HUES48 (cell line): ENCODE measurements at regions not wholly inside any gene's neighbourhood (a gene's known extent, or its start where the extent isn't known, plus 50 kb on each side); places are given as distances from the start of the nearest gene placed in this dataset.

Source experiments
- H3K27ac ChIP-seq: one replicate; pipeline ENCODE4 v1.7.0; 2013; ENCODE audit warnings: low read depth, low read length, inconsistent platforms
- H3K27me3 ChIP-seq: 2 replicates; pipeline ENCODE4 v1.6.1; 2013; ENCODE audit warnings: mild to moderate bottlenecking, low read length; ENCODE audit not compliant: control insufficient read depth, insufficient read depth
- H3K36me3 ChIP-seq: 2 replicates; pipeline ENCODE4 v1.6.1; 2013; ENCODE audit warnings: low read length; ENCODE audit not compliant: control insufficient read depth, insufficient read depth
- H3K4me1 ChIP-seq: 2 replicates; pipeline ENCODE4 v1.6.1; 2013; ENCODE audit warnings: mild to moderate bottlenecking, low read length; ENCODE audit not compliant: control insufficient read depth, insufficient read depth
- H3K4me3 ChIP-seq: 2 replicates; pipeline ENCODE4 v1.5.1; 2013; ENCODE audit warnings: mild to moderate bottlenecking, low read depth, low read length
- H3K9ac ChIP-seq: 2 replicates; pipeline ENCODE4 v1.6.1; 2013; ENCODE audit warnings: mild to moderate bottlenecking, low read depth, low read length, moderate library complexity
- H3K9me3 ChIP-seq: 2 replicates; pipeline ENCODE4 v1.6.1; 2013; ENCODE audit warnings: low read length; ENCODE audit not compliant: control insufficient read depth, insufficient read depth

DNA sequence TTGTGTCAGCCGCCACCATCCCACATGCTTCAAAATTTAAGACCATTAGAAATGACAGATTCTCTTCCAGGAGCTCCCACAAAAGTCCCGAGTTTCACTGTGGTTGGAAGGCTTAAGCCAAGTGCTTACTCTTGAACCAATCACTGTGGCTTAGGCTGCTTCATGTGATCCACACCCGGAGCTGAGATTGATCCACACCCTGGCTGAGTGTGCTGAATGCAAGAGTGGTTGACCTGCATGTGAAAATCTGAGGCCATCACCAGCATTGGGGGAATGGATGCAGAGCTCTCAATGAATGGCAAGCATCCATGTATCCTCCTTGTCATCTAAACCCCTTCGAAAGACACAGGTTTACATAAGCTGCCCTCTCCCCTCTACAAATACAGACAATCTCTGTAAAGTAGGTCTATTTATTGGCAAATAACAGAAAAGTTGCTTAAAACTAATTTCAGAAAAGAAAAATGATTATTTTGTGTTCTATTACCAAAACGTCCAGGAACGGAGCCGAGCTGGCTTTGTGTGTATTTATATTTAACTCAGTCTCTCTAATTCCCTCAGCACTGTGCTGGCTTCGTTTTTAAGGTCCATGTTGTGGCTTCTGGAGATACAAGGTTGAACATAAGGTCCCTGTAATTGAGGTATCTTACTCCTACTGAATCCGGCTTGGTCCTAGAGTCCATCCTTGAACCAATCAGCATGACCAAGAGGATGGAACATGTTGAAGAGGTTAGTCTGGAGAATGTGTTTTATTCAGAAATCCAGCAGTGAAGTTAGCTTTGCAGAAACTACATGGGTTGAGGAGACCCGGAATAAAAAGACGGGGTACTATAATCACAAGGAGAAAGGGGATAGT lies 332.4 kb downstream of the LIG4 start:
- Histone ChIP-seq H3K9me3 (0 out of 2 replicates have a peak, but pooled peaks cover under 1% of the 10 kb centered on the region), H3K4me3 (no peak overlapping the region), H3K27ac (no peak overlapping the region), H3K36me3 (no peaks in the 10 kb centered on the region), H3K9ac (no peak overlapping the region), H3K4me1 (no peaks in the 10 kb centered on the region), H3K27me3 (no peaks in the 10 kb centered on the region)

DNA sequence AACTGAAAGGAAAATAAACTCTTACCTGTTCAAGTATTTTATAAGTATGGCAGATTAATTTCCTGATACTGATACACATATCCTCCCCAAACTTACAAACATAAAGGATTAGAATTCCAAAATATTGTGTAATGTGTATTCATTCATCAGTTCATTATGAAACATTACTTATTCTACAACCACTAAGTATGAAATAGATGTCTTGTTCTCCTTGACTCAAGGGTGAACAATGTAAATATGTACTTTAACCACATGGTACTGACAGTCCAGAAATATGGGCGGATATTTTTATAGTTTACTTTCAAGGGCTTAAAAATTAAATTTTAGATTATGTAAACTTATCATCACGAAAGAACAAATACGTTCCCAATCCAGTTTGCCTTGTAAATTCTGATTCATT lies 334.0 kb downstream of the LIG4 start:
- H3K27me3 ChIP-seq: no peaks in the 10 kb centered on the region

DNA sequence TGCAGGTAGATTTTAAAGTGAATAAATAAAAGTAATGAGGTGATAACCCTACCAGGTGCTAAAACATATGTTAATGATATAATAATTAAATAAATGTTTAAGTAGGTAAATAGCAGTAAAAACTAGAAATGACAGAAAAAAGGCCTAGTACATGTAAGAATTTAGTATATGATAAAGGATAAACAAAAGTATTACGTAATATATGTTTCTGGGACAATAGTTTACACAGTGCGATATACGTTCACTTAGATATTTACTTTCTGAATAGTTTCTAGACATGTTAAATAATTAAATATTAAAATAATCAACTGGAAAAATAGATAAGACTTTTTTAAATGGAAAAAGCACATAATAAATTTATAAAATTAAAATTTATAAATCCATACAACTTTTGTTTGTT lies 340.9 kb downstream of the LIG4 start:
- Histone ChIP-seq H3K4me1 (no peaks in the 10 kb centered on the region), H3K36me3 (no peaks in the 10 kb centered on the region), H3K27ac (no peak overlapping the region), H3K27me3 (peaks cover 11% of the 10 kb centered on the region), H3K9me3 (no peaks in the 10 kb centered on the region), H3K9ac (no peak overlapping the region), H3K4me3 (no peak overlapping the region)

More for the DNA sequence above, 334.0 kb downstream of the LIG4 start:
- Histone ChIP-seq H3K36me3 (no peaks in the 10 kb centered on the region), H3K4me3 (no peak overlapping the region), H3K9ac (no peak overlapping the region), H3K4me1 (no peaks in the 10 kb centered on the region), H3K9me3 (no peaks in the 10 kb centered on the region), H3K27ac (no peak overlapping the region)

DNA sequence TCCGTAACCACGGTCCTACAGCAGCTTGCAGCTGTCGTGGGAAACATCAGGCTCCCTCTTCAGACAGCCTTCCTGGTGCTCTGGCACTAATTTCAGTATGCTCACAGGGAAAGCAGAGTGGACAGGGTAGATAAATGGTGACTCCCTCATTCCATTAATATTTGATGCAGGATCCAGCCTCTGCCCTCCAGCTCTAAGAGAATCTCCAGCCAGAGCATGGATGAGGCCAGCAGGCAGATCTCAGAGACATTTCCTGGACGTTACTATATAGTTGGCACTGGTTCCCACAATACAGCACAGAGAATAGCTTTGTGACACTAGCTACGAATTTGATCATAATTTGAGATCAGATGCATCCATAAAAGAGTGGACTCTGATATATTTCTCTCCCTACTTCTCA lies 341.4 kb downstream of the LIG4 start:
- peaks cover 16% of the 10 kb centered on the region for H3K27me3 ChIP-seq
- no peak overlapping the region for H3K4me3 ChIP-seq
- H3K9me3 ChIP-seq: no peaks in the 10 kb centered on the region
- H3K4me1 ChIP-seq: no peaks in the 10 kb centered on the region
- H3K36me3 ChIP-seq: no peaks in the 10 kb centered on the region
- H3K9ac ChIP-seq: no peak overlapping the region
- no peak overlapping the region for H3K27ac ChIP-seq

DNA sequence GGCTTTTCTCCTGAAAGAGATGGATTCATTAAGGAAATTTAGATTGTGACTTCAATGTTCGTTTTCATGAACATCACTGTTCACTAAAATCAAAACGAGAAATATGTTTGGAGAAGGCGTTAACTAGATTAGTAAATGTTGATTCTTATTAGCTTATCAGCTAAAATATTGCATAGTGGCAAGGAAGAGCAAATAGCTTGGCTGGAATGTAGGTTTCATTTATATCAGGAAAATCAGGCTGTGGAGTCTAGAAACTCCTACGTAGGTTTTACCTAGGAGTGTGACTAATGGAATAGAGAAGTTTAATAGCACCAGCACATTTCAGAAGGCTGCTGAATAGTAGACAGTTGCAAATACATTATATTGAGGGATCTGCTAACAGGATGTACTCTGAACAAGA lies 344.9 kb downstream of the LIG4 start:
- H3K9ac ChIP-seq: no peak overlapping the region
- H3K27me3 ChIP-seq: peaks cover 45% of the 10 kb centered on the region
- H3K36me3 ChIP-seq: no peaks in the 10 kb centered on the region
- H3K4me1 ChIP-seq: 0 out of 2 replicates have a peak, but pooled peaks cover 3% of the 10 kb centered on the region
- H3K4me3 ChIP-seq: no peak overlapping the region
- H3K27ac ChIP-seq: no peak overlapping the region
- H3K9me3 ChIP-seq: no peaks in the 10 kb centered on the region

DNA sequence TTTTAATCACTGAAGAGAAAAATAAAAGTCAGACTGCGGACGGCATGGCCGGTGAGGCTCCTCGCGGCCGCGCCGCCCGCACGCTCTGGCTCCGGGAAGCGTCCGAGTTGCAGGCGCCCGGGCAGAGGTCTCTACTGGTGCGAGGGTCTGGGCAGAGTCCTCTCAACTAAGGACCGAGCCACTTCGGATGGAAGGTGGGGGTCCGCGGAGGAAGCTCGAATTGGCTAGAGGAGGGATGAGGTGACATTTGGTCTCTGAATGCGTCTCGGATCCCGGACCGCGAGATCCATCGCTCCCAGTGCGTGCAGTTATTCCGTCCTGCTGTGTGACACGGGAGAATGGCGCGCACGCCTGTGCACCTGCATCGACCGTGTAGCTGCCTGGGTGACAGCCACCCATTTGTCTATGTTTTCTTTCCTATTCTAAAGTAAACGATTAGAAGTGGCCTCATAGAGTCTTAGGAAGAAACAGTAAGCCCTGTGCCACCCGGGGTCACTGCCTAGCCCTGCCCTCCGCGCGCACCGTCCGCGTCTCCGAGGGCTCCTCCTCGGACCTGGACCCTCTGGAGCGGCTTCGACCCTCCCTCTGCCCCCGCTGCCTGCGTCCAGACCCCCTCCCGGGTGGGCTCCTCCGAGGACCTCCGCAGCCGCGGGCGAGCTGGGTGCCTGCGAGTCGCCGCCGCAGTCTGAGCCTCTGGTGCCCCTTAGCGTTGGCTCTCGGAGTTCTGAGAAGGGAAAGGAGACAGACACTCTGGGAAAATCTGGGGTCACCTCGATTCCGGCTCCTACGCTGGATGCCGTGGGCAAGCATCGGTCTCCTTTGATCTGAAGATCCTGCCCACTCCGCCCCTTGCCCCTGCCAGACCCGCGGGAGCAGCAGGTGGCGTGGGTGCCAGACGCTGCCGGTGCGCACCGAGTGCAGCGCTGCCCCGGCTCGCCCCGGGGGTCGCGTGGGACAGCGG lies 347.4 kb downstream of the LIG4 start:
- Histone ChIP-seq H3K27me3 (peaks cover 53% of the 10 kb centered on the region), H3K9ac (peak overlapping the region; percentile 21; the same call in 1 of the 2 replicates)

DNA sequence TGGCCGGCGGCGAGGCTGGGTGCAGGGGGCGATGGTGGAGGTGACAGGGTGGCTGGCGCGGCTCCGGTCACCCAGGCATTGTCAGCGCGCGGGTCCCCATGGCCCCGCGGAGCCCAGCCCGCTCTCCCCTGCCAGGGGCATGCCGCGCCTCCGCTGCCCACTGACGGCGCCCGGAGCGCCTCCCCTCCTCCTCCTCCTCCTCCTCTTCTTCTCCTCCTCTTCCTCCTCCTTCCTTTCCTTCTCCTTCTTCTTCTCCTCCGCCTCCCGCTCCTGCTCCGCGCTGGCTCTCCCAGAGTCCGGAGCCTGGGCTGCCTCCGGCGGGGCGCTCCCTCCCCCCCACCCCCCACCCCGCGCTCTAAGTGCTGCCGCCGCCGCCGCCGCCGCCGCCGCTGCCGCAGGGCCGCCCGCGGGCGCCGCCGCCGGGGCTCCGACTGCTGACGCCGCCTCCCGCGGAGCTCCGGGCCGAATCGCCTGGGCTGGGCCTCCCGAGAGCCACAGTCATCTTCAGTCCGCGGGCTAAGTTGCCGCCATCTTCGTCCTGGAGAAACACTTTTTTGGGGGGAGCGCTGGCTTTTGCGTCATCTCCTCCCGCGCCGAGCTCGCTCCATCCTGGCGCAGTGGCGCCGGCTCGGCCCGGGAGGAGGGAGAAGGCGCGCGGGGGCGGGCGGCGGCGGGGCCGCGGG lies 348.3 kb downstream of the LIG4 start:
- Histone ChIP-seq H3K27ac (no peak overlapping the region), H3K36me3 (no peaks in the 10 kb centered on the region), H3K27me3 (peaks cover 53% of the 10 kb centered on the region), H3K9me3 (no peaks in the 10 kb centered on the region), H3K4me1 (0 out of 2 replicates have a peak, but pooled peaks cover 3% of the 10 kb centered on the region), H3K9ac (no peak overlapping the region), H3K4me3 (peak overlapping the region; percentile 69)

More for the DNA sequence above, 347.4 kb downstream of the LIG4 start:
- Histone ChIP-seq H3K4me1 (0 out of 2 replicates have a peak, but pooled peaks cover 3% of the 10 kb centered on the region), H3K27ac (no peak overlapping the region), H3K4me3 (peak overlapping the region; percentile 69), H3K9me3 (no peaks in the 10 kb centered on the region), H3K36me3 (no peaks in the 10 kb centered on the region)

DNA sequence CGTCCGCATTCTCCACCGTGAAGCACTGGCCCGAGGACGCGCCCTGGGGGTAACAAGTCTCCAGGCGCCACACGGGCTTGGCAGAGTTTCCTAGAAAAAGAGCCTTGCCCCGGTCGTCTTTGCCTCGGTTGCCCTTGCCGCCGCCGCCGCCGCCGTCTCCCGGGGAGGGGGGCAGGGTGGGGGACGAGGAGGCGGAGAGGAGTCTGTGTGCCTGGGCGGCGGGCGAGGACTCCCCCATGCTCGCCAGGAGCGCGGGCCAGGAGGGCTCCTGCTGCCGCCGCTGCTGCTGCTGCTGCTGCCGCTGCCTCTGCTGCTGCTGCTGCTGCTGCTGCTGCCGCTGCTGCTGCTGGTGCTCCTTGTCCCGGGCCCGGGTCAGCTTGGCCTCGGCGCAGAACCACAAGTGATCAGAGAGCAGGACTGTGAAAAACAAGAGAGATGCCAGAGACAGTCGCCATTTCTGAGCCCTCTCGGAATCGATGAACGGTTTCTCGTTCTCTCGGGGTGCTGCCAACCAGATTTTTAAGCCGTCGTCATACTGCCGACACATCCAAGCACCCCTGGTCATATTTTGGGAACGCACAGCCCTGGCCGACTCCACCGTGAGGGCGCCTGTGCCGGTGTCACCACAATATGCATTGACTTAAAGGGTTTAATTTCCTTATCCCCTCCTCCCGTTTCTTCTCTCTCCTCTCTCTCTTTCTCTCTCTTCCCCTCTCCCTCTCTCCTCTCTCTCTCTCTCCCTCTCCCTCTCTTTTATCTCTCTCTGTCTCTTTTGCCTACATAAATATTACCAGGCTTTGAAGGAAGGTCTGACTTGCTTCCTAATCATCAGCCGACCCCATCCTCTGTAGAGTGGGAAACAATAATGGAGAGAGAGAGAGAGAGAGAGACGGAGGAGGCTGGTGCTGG lies 349.1 kb downstream of the LIG4 start:
- Histone ChIP-seq H3K27ac (no peak overlapping the region), H3K9me3 (no peaks in the 10 kb centered on the region), H3K4me3 (peak overlapping the region; percentile 69), H3K27me3 (peaks cover 53% of the 10 kb centered on the region), H3K36me3 (no peaks in the 10 kb centered on the region), H3K9ac (no peak overlapping the region), H3K4me1 (0 out of 2 replicates have a peak, but pooled peaks cover 3% of the 10 kb centered on the region)

DNA sequence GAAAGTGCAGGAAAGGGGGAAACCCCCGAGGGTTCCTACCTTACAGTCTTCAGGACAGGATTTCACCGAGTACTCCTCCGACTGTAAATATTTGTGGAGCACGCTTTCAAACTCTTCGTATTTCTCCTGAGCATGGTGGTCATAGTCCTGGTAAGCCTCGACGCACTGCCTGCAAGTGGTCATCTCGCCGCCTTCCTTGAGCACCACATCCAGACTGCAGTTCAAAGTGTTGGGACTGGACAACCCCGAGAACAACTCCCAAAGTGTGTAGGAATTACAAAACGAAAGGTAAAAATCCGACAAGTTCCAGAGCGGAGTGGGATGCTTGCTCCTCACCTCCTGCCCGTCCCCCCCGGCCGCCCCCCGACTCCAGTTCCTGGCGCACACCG lies 349.7 kb downstream of the LIG4 start:
- peak overlapping the region; percentile 69 for H3K4me3 ChIP-seq
- no peaks in the 10 kb centered on the region for H3K9me3 ChIP-seq
- H3K4me1 ChIP-seq: 0 out of 2 replicates have a peak, but pooled peaks cover 3% of the 10 kb centered on the region
- H3K36me3 ChIP-seq: no peaks in the 10 kb centered on the region
- H3K9ac ChIP-seq: no peak overlapping the region
- H3K27ac ChIP-seq: no peak overlapping the region
- peaks cover 53% of the 10 kb centered on the region for H3K27me3 ChIP-seq

DNA sequence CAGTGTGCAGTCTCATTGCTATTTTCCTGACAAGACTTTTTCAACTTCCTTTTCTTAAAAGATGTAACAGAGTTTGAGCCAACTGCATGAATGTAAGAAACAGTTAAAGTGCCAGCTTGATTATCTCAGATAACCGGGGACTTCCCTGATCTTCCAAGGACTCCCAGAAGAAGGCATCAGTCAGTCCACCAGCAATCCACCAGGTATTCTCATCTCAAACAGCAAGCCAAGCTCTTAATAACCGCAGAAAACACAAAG lies 350.1 kb downstream of the LIG4 start:
- Histone ChIP-seq H3K27ac (no peak overlapping the region), H3K27me3 (peaks cover 50% of the 10 kb centered on the region), H3K9me3 (no peaks in the 10 kb centered on the region), H3K36me3 (no peaks in the 10 kb centered on the region), H3K9ac (no peak overlapping the region), H3K4me1 (0 out of 2 replicates have a peak, but pooled peaks cover 3% of the 10 kb centered on the region), H3K4me3 (peak overlapping the region; percentile 69)
